GM12872 (cell line): ENCODE measurements at regions not wholly inside any gene's neighbourhood (a gene's known extent, or its start where the extent isn't known, plus 50 kb on each side); places are given as distances from the start of the nearest gene placed in this dataset.

Source experiments
- TF ChIP-seq, protein P1 (sequence below): IDR thresholded peaks from 3 replicates; pipeline ENCODE4 v1.5.1; 2011; ENCODE audit warnings: low read depth, mild to moderate bottlenecking, low read length, moderate library complexity; ENCODE audit not compliant: insufficient read depth

DNA sequence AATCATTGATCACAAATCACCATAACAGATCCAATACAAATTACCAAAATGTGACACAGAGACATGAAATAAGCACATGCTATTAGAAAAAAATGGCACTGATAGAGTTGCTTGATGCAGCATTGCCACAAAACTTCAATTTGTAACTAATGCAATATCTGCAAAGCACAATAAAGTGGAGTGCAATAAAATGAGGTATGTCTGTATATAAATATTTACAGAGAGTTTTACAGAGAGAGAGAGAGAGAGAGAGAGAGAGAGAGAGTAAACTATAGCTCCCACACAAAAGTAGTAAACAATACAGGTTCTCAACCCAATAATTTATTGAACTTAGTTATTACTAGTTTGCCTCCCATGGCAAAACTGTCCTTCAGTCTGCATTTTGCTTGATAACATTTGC is 1807.0 kb downstream of the SUCLG1 start:
- TF ChIP-seq, protein P1, sequence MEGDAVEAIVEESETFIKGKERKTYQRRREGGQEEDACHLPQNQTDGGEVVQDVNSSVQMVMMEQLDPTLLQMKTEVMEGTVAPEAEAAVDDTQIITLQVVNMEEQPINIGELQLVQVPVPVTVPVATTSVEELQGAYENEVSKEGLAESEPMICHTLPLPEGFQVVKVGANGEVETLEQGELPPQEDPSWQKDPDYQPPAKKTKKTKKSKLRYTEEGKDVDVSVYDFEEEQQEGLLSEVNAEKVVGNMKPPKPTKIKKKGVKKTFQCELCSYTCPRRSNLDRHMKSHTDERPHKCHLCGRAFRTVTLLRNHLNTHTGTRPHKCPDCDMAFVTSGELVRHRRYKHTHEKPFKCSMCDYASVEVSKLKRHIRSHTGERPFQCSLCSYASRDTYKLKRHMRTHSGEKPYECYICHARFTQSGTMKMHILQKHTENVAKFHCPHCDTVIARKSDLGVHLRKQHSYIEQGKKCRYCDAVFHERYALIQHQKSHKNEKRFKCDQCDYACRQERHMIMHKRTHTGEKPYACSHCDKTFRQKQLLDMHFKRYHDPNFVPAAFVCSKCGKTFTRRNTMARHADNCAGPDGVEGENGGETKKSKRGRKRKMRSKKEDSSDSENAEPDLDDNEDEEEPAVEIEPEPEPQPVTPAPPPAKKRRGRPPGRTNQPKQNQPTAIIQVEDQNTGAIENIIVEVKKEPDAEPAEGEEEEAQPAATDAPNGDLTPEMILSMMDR = no peak

DNA sequence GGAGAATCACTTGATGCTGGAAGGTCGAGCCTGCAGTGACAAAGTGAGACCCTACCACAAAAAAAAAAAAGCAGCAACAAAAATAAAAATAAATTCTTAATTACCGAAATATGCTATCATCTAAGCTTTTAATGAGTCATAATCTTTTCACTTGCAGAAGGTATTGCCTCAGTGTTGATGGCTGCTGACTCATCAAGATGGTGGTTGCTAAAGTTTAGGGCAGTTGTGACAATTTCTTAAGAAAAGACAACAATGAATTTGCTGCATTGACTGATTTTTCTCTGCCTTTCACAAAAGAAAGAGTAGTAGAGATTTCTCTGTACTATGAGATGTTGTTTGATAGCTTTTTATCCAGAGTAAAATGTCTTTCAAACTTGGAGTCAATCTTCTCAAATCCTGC is 1809.0 kb downstream of the SUCLG1 start:
- TF ChIP-seq, protein P1 = no peak

DNA sequence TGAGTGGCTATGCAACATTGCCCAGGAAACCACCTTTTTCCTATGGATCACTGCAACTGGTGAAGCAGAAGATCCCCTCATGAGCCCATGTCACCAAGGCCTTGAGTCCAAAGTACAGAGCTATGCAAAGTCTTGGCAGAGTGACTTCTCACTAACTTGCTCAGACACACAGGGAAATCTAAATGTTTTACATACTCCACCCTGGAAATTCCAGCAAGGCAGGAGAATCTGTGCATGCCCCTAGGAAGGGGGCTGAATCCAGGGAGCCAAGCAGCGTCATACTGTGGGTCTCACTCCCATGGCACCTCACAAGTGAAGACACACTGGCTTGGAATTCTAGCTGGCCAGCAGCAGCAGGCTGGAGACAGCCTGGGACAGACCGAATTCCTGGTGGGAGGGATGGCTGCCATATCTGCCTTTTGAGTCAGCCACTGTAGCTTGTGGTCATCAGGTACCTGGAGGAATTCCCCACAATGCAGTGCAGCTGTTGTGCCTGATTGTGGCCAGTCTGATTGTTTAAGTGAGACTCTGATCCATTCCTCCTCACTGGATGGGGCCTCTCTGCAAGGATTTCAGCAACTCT is 1817.4 kb downstream of the SUCLG1 start:
- TF ChIP-seq, protein P1 = no peak

DNA sequence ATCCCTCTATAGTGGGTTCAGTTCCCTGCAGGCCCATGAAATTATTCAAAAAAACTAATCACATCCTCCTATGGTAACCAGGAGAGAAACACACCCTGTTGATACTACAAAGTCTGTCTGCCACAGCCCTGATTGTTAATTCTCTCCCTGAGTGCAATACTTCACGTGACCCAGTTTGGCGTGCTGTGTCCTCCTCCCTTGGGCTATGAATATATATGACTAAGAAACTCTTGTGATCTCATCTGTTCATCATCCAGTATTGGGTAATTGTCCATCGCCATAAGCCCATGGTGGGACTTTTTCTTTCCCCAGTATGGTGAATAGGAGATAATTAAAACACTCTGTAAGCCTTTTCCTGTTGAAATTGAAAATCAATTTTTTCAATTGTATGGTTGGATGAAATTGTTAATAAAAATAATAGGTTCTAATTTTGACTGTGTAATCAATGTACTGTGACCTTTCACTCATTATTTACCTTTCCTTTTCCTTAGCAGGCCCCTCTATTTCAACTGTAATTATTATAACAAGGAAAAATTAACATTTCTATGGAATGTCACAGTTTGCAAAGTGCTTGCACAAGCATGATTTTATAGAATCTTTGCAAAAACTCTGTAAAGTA is 1822.6 kb downstream of the SUCLG1 start:
- TF ChIP-seq, protein P1 = no peak

DNA sequence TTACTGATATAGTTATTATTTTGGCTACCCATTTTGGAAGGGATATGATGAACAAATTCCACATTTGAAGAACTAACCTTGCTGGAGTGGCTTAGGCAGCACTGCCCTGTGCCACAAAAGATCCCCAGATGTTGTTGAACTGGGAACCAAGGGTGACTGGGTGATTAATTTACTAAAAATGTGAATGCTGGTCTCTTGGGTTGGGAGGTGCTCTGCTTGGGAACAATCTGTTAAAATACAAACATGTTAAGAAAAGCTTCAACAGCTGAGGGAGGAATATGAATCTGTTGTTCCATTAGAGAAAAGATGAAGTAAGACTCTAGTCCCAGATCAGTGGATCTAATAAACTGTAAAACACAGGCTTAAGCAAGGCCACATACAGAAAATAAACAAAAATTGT is 1860.1 kb downstream of the SUCLG1 start:
- TF ChIP-seq, protein P1 = no peak

DNA sequence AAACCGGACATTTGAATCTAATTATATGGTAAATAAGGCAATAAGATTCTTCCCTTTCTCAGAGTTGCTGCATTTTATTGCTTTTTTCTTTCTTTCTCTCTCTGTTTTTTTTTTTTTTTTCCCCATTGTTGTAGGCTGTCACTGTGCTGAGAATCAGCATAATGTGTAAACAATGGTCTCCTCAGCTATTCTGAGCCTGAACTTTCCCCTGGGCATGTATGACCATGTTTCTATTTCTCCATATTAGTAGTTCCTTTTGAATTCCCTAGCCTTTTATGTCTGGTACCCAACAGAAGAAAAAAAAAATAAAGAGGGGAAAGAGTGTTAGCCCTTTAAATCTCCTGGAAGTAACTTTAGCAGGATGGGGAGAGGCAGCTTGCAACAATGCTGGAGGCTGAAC is 1862.5 kb downstream of the SUCLG1 start:
- TF ChIP-seq, protein P1 = no peak

DNA sequence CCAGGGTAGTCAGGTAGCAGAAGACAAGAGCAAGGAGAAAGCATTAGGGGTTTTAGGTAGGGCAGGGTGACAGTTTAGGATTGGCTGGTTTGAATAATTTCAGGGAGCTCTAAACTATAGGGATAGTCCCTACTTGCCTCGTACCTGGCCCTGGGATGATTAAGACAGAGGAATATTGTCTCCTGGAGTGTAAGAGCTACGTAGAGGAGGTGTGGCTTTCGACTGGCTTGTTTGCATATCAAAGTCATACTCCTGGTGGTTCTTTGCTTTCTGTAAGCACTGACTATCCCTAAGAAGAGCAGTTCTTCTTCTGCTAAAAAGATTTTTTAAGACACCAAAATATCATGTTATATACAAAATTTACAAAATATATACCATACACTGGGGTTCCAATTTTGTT is 1867.4 kb downstream of the SUCLG1 start:
- TF ChIP-seq, protein P1 = no peak
